Erythroblast (primary cell): ENCODE measurements at regions not wholly inside any gene's neighbourhood (a gene's known extent, or its start where the extent isn't known, plus 50 kb on each side); places are given as distances from the start of the nearest gene placed in this dataset.
"Not testable (repeated sequence)": the region's sequence is repeated elsewhere in the genome, so short reads cannot be mapped to it uniquely, and the experiment has no call there.

ENCODE experiments used
- DNase-seq, 2 experiments: peaks; one replicate each; lab custom pipeline; 2025; lab: John Stamatoyannopoulos, UW
- GATA1 ChIP-seq: IDR thresholded peaks from 2 replicates; pipeline ENCODE4 v1.6.1; 2011; ENCODE audit warnings: low read depth, mild to moderate bottlenecking, control low read depth, low read length, moderate library complexity
- POLR2A ChIP-seq: IDR thresholded peaks from 2 replicates; pipeline ENCODE4 v1.6.1; 2011; ENCODE audit warnings: mild to moderate bottlenecking, low read length

GRCh38 chr4:186826846-186827533 lies 103.3 kb upstream of the FAT1 start:
- DNase-seq = no peak
- TF ChIP-seq GATA1 (no peak), POLR2A (no peak)

GRCh38 chr4:186827534-186827897 lies 103.9 kb upstream of the FAT1 start:
- no peak for DNase-seq
- TF ChIP-seq POLR2A (no peak), GATA1 (no peak)

GRCh38 chr4:186829097-186829496 lies 105.4 kb upstream of the FAT1 start:
- no peak for TF ChIP-seq POLR2A
- no peak for TF ChIP-seq GATA1
- no peak for DNase-seq

- DNase-seq = peak; percentile 26 to 27
- TF ChIP-seq GATA1 = no peak
- TF ChIP-seq POLR2A = no peak
Measured at GRCh38 chr4:186829740-186830449, 106.2 kb upstream of the FAT1 start.

GRCh38 chr4:186831574-186831973 lies 107.9 kb upstream of the FAT1 start:
- TF ChIP-seq POLR2A (no peak), GATA1 (no peak)
- no peak for DNase-seq

- TF ChIP-seq GATA1 (no peak), POLR2A (no peak)
- peak; percentile 35 to 85 for DNase-seq
Measured at GRCh38 chr4:186832906-186833305, 109.2 kb upstream of the FAT1 start.

- not testable (repeated sequence) for DNase-seq
Measured at GRCh38 chr4:186837463-186837862, 113.8 kb upstream of the FAT1 start.

- DNase-seq = no peak
- TF ChIP-seq POLR2A (no peak), GATA1 (no peak)
Measured at GRCh38 chr4:186838295-186838694, 114.6 kb upstream of the FAT1 start.

- TF ChIP-seq GATA1 (no peak), POLR2A (no peak)
- DNase-seq = no peak
Measured at GRCh38 chr4:186839122-186840037, 115.7 kb upstream of the FAT1 start.

GRCh38 chr4:186840222-186840701 lies 116.6 kb upstream of the FAT1 start:
- no peak for TF ChIP-seq GATA1
- no peak for TF ChIP-seq POLR2A
- DNase-seq = no peak

- TF ChIP-seq GATA1 = no peak
- TF ChIP-seq POLR2A = no peak
- DNase-seq = no peak
Measured at GRCh38 chr4:186840771-186841301, 117.2 kb upstream of the FAT1 start.

- DNase-seq = peak; percentile 19 to 26
- TF ChIP-seq POLR2A = no peak
- TF ChIP-seq GATA1 = no peak
Measured at GRCh38 chr4:186844059-186844681, 120.5 kb upstream of the FAT1 start.
